ENCODE measurements at regions not wholly inside any gene's neighbourhood (a gene's known extent, or its start where the extent isn't known, plus 50 kb on each side); places are given as distances from the start of the nearest gene placed in this dataset.

DNA sequence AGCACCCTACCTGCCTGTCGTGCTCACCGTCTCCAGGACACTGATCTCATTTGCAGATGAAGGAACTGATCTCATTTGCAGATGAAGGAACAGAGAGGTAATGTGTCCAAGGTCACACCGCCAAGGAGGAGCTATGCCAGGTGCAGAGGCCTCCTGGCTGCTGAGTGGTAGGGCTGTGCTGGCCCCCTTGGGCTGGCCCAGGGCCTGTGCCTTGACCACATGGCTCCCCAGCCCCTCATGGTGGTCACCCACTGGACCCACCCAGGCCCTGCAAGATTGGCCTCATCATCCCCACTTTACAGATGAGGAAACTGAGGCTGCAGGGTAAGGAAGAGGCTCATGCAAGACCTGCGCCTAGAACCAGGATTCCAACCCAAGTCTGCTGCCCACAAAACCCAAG is 628.3 kb downstream of the MATN1 start:
- CTCF ChIA-PET = no interaction called here
- Histone ChIP-seq H3K36me3 (ENCODE audit: control insufficient read depth in 2 of 2, insufficient read depth in 2 of 2, low read length in 1 of 2) (no peaks in the 10 kb centered on the region), H3K79me2 (ENCODE audit: control insufficient read depth, insufficient read depth, low read length) (no peaks in the 10 kb centered on the region)
- TF ChIP-seq CHD2 (IDR thresholded peaks at IDR 0.05; ENCODE audit: borderline replicate concordance, low read depth, low read length) (no peak), E2F4 (IDR thresholded peaks at IDR 0.05; ENCODE audit: low read depth, low read length) (no peak), CBX5 (IDR thresholded peaks at IDR 0.05; ENCODE audit: low read depth) (no peak), GATAD2B (conservative IDR thresholded peaks at IDR 0.05; ENCODE audit: low read depth) (no peak), TCF12 (IDR thresholded peaks at IDR 0.05; ENCODE audit: low read depth, low read length) (no peak), ZBTB33 (IDR thresholded peaks at IDR 0.05) (no peak), E4F1 (IDR thresholded peaks at IDR 0.05; ENCODE audit: borderline replicate concordance, partially characterized antibody) (no peak), ZSCAN29 (IDR thresholded peaks at IDR 0.05) (no peak), FOS (IDR thresholded peaks at IDR 0.05; ENCODE audit: borderline replicate concordance, extremely low read depth, insufficient read length) (no peak), IRF5 (IDR thresholded peaks at IDR 0.05; ENCODE audit: borderline replicate concordance) (no peak), ZZZ3 (IDR thresholded peaks at IDR 0.05; ENCODE audit: control insufficient read depth, insufficient read length, low read depth) (no peak), BRCA1 (IDR thresholded peaks at IDR 0.05; ENCODE audit: low read depth, low read length) (no peak), CBFB (IDR thresholded peaks at IDR 0.05; ENCODE audit: low read depth) (no peak)
- TF ChIP-seq, protein P1, sequence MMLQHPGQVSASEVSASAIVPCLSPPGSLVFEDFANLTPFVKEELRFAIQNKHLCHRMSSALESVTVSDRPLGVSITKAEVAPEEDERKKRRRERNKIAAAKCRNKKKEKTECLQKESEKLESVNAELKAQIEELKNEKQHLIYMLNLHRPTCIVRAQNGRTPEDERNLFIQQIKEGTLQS (IDR thresholded peaks at IDR 0.05; ENCODE audit: borderline replicate concordance, extremely low read depth, low read depth, low read length) = no peak
- TF ChIP-seq, protein P2, sequence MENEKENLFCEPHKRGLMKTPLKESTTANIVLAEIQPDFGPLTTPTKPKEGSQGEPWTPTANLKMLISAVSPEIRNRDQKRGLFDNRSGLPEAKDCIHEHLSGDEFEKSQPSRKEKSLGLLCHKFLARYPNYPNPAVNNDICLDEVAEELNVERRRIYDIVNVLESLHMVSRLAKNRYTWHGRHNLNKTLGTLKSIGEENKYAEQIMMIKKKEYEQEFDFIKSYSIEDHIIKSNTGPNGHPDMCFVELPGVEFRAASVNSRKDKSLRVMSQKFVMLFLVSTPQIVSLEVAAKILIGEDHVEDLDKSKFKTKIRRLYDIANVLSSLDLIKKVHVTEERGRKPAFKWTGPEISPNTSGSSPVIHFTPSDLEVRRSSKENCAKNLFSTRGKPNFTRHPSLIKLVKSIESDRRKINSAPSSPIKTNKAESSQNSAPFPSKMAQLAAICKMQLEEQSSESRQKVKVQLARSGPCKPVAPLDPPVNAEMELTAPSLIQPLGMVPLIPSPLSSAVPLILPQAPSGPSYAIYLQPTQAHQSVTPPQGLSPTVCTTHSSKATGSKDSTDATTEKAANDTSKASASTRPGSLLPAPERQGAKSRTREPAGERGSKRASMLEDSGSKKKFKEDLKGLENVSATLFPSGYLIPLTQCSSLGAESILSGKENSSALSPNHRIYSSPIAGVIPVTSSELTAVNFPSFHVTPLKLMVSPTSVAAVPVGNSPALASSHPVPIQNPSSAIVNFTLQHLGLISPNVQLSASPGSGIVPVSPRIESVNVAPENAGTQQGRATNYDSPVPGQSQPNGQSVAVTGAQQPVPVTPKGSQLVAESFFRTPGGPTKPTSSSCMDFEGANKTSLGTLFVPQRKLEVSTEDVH (IDR thresholded peaks at IDR 0.05; ENCODE audit: low read depth, partially characterized antibody) = no peak

More for the DNA sequence above, 628.3 kb downstream of the MATN1 start:
- ATAC-seq = no peak
- Histone ChIP-seq H3K4me1 (ENCODE audit: control insufficient read depth, insufficient read depth, low read length) (no peaks in the 10 kb centered on the region), H3K9me3 (replicated peaks; ENCODE audit: control insufficient read depth, insufficient read depth, low read length) (peaks cover 2% of the 10 kb centered on the region; the same call in 1 of the 3 replicates), H3K4me2 (ENCODE audit: control insufficient read depth, insufficient read depth) (no peak overlapping the region), H2AFZ (ENCODE audit: control insufficient read depth, low read depth, low read length) (no peak overlapping the region), H3K4me3 (no peak overlapping the region), H3K27ac (ENCODE audit: control insufficient read depth, insufficient read depth) (no peak overlapping the region), H3K27me3 (replicated peaks in 1 of 2; ENCODE audit: control insufficient read depth in 2 of 2, insufficient read depth in 2 of 2, low read length in 1 of 2) (no peaks in the 10 kb centered on the region), H4K20me1 (ENCODE audit: control insufficient read depth, insufficient read depth) (no peaks in the 10 kb centered on the region), H3K9ac (ENCODE audit: control insufficient read depth, insufficient read depth, low read length) (no peak overlapping the region)
- 21% methylated on average over 4 of the region's 4 CpGs for WGBS (ENCODE audit: insufficient coverage, insufficient replicate concordance, low lambda C conversion rate, missing lambda C conversion rate)
- SMC1A ChIA-PET (ENCODE audit: uncharacterized antibody, unreplicated experiment) = no interaction called here
- intact Hi-C loops (cut with micrococcal nuclease; ENCODE audit: unreplicated experiment) = no loop called here
- no TSS peak for BruUV-seq (replicated peaks)
- in situ Hi-C loops (cut with MboI) = no loop called here
- RAD21 ChIA-PET (ENCODE audit: unreplicated experiment) = no interaction called here
- POLR2A ChIA-PET = no interaction called here
- FAIRE-seq = no peak
- DNase-seq (ENCODE audit: low read depth, low spot score) = no peak
